IMR-90 (cell line): ENCODE measurements at regions not wholly inside any gene's neighbourhood (a gene's known extent, or its start where the extent isn't known, plus 50 kb on each side); places are given as distances from the start of the nearest gene placed in this dataset.

ENCODE experiments used
- MAFK ChIP-seq: IDR thresholded peaks from 2 replicates; pipeline ENCODE4 v1.6.1; 2012; ENCODE audit warnings: low read depth, low read length, improper control_type of control experiment
- POLR2A ChIP-seq: IDR thresholded peaks from 2 replicates; pipeline ENCODE4 v1.6.1; 2012; ENCODE audit warnings: mild to moderate bottlenecking, low read depth, low read length
- TF ChIP-seq, protein P1 (sequence below): conservative IDR thresholded peaks from 2 replicates; pipeline ENCODE4 v1.5.1; 2012; ENCODE audit warnings: mild to moderate bottlenecking, low read depth, low read length, improper control_type of control experiment

GRCh38 chr2:59044736-59045135, 803.6 kb upstream of the FANCL start:
- TF ChIP-seq, protein P1, sequence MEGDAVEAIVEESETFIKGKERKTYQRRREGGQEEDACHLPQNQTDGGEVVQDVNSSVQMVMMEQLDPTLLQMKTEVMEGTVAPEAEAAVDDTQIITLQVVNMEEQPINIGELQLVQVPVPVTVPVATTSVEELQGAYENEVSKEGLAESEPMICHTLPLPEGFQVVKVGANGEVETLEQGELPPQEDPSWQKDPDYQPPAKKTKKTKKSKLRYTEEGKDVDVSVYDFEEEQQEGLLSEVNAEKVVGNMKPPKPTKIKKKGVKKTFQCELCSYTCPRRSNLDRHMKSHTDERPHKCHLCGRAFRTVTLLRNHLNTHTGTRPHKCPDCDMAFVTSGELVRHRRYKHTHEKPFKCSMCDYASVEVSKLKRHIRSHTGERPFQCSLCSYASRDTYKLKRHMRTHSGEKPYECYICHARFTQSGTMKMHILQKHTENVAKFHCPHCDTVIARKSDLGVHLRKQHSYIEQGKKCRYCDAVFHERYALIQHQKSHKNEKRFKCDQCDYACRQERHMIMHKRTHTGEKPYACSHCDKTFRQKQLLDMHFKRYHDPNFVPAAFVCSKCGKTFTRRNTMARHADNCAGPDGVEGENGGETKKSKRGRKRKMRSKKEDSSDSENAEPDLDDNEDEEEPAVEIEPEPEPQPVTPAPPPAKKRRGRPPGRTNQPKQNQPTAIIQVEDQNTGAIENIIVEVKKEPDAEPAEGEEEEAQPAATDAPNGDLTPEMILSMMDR: no peak
- TF ChIP-seq MAFK (no peak), POLR2A (no peak)
